SK-N-SH (cell line): ENCODE measurements at regions not wholly inside any gene's neighbourhood (a gene's known extent, or its start where the extent isn't known, plus 50 kb on each side); places are given as distances from the start of the nearest gene placed in this dataset.

Experiments used
- CTCF ChIP-seq: fragments of 200-600 bp; sonication (generic); IDR thresholded peaks from 2 replicates; pipeline ENCODE4 v1.6.1; 2017; ENCODE audit warnings: antibody characterized with exemption, mild to moderate bottlenecking, moderate library complexity
- POLR2AphosphoS5 ChIP-seq: IDR thresholded peaks from 2 replicates; pipeline ENCODE4 v1.6.1; 2012; ENCODE audit warnings: low read depth, low read length

- TF ChIP-seq POLR2AphosphoS5 (no peak), CTCF (no peak)
Measured at GRCh38 chr4:164239433-164239832, 514.5 kb upstream of the SMIM31 start.
